ENCODE measurements at regions not wholly inside any gene's neighbourhood (a gene's known extent, or its start where the extent isn't known, plus 50 kb on each side); places are given as distances from the start of the nearest gene placed in this dataset.

- TF ChIP-seq, protein P1, sequence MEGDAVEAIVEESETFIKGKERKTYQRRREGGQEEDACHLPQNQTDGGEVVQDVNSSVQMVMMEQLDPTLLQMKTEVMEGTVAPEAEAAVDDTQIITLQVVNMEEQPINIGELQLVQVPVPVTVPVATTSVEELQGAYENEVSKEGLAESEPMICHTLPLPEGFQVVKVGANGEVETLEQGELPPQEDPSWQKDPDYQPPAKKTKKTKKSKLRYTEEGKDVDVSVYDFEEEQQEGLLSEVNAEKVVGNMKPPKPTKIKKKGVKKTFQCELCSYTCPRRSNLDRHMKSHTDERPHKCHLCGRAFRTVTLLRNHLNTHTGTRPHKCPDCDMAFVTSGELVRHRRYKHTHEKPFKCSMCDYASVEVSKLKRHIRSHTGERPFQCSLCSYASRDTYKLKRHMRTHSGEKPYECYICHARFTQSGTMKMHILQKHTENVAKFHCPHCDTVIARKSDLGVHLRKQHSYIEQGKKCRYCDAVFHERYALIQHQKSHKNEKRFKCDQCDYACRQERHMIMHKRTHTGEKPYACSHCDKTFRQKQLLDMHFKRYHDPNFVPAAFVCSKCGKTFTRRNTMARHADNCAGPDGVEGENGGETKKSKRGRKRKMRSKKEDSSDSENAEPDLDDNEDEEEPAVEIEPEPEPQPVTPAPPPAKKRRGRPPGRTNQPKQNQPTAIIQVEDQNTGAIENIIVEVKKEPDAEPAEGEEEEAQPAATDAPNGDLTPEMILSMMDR (conservative IDR thresholded peaks at IDR 0.05), result no peak
- TF ChIP-seq EZH2 (IDR thresholded peaks at IDR 0.05; ENCODE audit: low read depth), result no peak
These were observed 138.8 kb upstream of the CD180 start for GRCh38 chr5:67335426-67335825.
